ENCODE measurements at regions not wholly inside any gene's neighbourhood (a gene's known extent, or its start where the extent isn't known, plus 50 kb on each side); places are given as distances from the start of the nearest gene placed in this dataset.

GRCh38 chr4:55270481-55270880 lies 75.6 kb upstream of the SRD5A3 start:
- FAIRE-seq = no peak
- Histone ChIP-seq H3K4me2 (ENCODE audit: insufficient read depth, low read length) (no peak overlapping the region), H3K4me3 (replicated peaks in 1 of 3; ENCODE audit: insufficient read depth in 1 of 3, low read depth in 1 of 3, low read length in 3 of 3) (no peak overlapping the region), H3K4me1 (ENCODE audit: control insufficient read depth, extremely low read depth, insufficient read depth, low read length) (peaks cover 13% of the 10 kb centered on the region), H4K20me1 (replicated peaks; ENCODE audit: control insufficient read depth, extremely low read depth, insufficient read depth, low read length) (no peaks in the 10 kb centered on the region), H3K27me3 (ENCODE audit: control insufficient read depth in 2 of 2, insufficient read depth in 2 of 2, low read length in 2 of 2) (peaks cover 5 to 8% of the 10 kb centered on the region in 2 experiments), H3K9me1 (replicated peaks; ENCODE audit: control insufficient read depth, extremely low read depth, insufficient read depth, low read length) (no peaks in the 10 kb centered on the region), H3K9me3 (replicated peaks; ENCODE audit: control insufficient read depth, insufficient read depth, low read length) (no peaks in the 10 kb centered on the region), H2AFZ (ENCODE audit: low read depth, low read length) (no peak overlapping the region), H3K9ac (replicated peaks; ENCODE audit: extremely low read depth, insufficient read depth, low read length) (no peak overlapping the region), H3K36me3 (ENCODE audit: control insufficient read depth in 2 of 2, extremely low read depth in 1 of 2, insufficient read depth in 2 of 2, low read length in 2 of 2) (no peaks in the 10 kb centered on the region), H3K27ac (ENCODE audit: insufficient read depth, low read depth, low read length) (no peak overlapping the region), H3K79me2 (ENCODE audit: control insufficient read depth, insufficient read depth, low read length) (no peaks in the 10 kb centered on the region)
- BruUV-seq (replicated peaks) = no TSS peak
- no peak for DNase-seq (ENCODE audit: low read depth, low spot score)
- TF ChIP-seq CTCF (IDR thresholded peaks at IDR 0.05; ENCODE audit: extremely low read depth in 1 of 2, insufficient read depth in 1 of 2, low read depth in 1 of 2, low read length in 2 of 2) (no peak), FOS (IDR thresholded peaks at IDR 0.05; ENCODE audit: borderline replicate concordance, insufficient read depth, low read length) (no peak), GATA2 (IDR thresholded peaks at IDR 0.05; ENCODE audit: insufficient read depth, insufficient read length, low read depth, low read length) (no peak), MAX (IDR thresholded peaks at IDR 0.05; ENCODE audit: insufficient read depth, insufficient read length) (no peak), POLR2AphosphoS5 (IDR thresholded peaks at IDR 0.05; ENCODE audit: insufficient read depth, low read depth, low read length) (no peak), EZH2 (IDR thresholded peaks at IDR 0.05; ENCODE audit: borderline replicate concordance, low read depth, low read length, severe bottlenecking) (no peak), MYC (IDR thresholded peaks at IDR 0.05; ENCODE audit: low read depth, low read length) (no peak), POLR2A (IDR thresholded peaks at IDR 0.05; ENCODE audit: low read depth, low read length) (no peak), JUN (IDR thresholded peaks at IDR 0.05; ENCODE audit: borderline replicate concordance, insufficient read depth, insufficient read length, low read depth) (no peak)
- dilution Hi-C loops (cut with MboI; ENCODE audit: extremely low pct_ligation_motif_present, low sequenced_read_pairs) = no loop called here
- intact Hi-C loops (cut with micrococcal nuclease) = loop anchor here (1.0 kb wide), 1 partner anchor 12 kb away; no protein-coding TSS in a partner anchor
- ChIA-PET POLR2A (interaction anchor here (0.7 to 1.7 kb wide), 3 partner anchors 94 to 149 kb away, joined by 3 to 10 read pairs (median 7); partner anchors contain the start of gene KDR), CTCF (interaction anchor here (0.6 to 1.3 kb wide), 9 partner anchors 12 to 262 kb away, joined by 3 to 8 read pairs (median 4); partner anchors contain the start of gene KDR)

Data from endothelial cell of umbilical vein (primary cell).